Suprapubic skin (tissue), 4 donors: ENCODE measurements at regions not wholly inside any gene's neighbourhood (a gene's known extent, or its start where the extent isn't known, plus 50 kb on each side); places are given as distances from the start of the nearest gene placed in this dataset.

ENCODE experiments used
- DNase-seq, 2 donors: peaks; one replicate each; pipeline ENCODE4 v3.0.0-alpha.2; 2019; ENCODE audit warnings: low spot score in 2 of 2
- H3K27ac ChIP-seq: fragments of 200-600 bp; sonication (generic); one replicate; pipeline ENCODE4 v1.5.1; 2019
- H3K27me3 ChIP-seq: fragments of 200-600 bp; sonication (generic); one replicate; pipeline ENCODE4 v1.5.1; 2019
- H3K36me3 ChIP-seq: fragments of 200-600 bp; sonication (generic); one replicate; pipeline ENCODE4 v1.5.1; 2019
- H3K4me1 ChIP-seq: fragments of 200-600 bp; sonication (generic); one replicate; pipeline ENCODE4 v1.5.1; 2019
- H3K4me3 ChIP-seq: fragments of 200-600 bp; sonication (generic); one replicate; pipeline ENCODE4 v1.5.1; 2019; ENCODE audit warnings: mild to moderate bottlenecking
- H3K9me3 ChIP-seq: fragments of 200-600 bp; sonication (generic); one replicate; pipeline ENCODE4 v1.5.1; 2019
- EP300 ChIP-seq: sonication (generic); formaldehyde crosslinking; IDR thresholded peaks from one replicate; pipeline ENCODE4 v1.6.1; 2017; ENCODE audit warnings: antibody characterized with exemption
- POLR2A ChIP-seq, 2 donors: fragments of 450-650 bp; IDR thresholded peaks; one replicate each; pipeline ENCODE4 v1.6.1; 2017; ENCODE audit warnings: antibody characterized with exemption in 2 of 2, mild to moderate bottlenecking in 2 of 2, moderate library complexity in 2 of 2
- POLR2AphosphoS5 ChIP-seq, 3 donors: sonication (generic); formaldehyde crosslinking; IDR thresholded peaks; one replicate each; pipeline ENCODE4 v1.6.1; 2017; ENCODE audit warnings: antibody characterized with exemption in 3 of 3
- WGBS: methylation state at CpG from one replicate; pipeline ENCODE4 v1.1.5; 2018; 5-methylcytosine and 5-hydroxymethylcytosine counted together
- TF ChIP-seq, protein P1 (sequence below), 2 donors: fragments of 200-600 bp in 1 of 2; fragments of 450-650 bp in 1 of 2; sonication (generic) in 1 of 2; IDR thresholded peaks; one replicate each; pipeline ENCODE4 v1.5.1; 2016 to 2019; ENCODE audit warnings: antibody characterized with exemption in 2 of 2, mild to moderate bottlenecking in 1 of 2, moderate library complexity in 1 of 2

DNA sequence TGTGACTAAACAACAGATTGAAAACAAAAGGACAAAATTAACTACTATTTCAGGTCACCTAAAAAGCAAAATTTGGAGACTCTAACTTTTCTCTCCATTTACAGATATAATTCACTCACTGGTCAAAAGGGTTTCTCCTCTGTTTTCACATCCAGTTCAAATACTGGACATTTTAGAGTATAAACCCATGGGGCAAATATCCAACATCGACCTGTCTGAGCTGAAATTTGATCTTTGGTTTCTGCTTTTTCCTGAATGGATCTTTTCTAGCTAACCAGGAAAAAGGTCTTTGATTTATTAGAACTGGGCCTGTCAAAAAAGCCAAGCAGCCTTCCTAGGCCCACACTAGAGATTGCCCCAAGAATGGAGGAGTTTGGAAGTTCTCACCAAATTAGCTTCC lies 69.3 kb upstream of the SATB2 start:
- Histone ChIP-seq H3K36me3 (no peaks in the 10 kb centered on the region), H3K27me3 (no peaks in the 10 kb centered on the region), H3K9me3 (no peaks in the 10 kb centered on the region), H3K4me3 (no peak overlapping the region), H3K4me1 (no peaks in the 10 kb centered on the region), H3K27ac (no peak overlapping the region)
- TF ChIP-seq POLR2A (IDR thresholded peaks at IDR 0.05) (no peak), POLR2AphosphoS5 (IDR thresholded peaks at IDR 0.05) (no peak), EP300 (no peak)
- TF ChIP-seq, protein P1, sequence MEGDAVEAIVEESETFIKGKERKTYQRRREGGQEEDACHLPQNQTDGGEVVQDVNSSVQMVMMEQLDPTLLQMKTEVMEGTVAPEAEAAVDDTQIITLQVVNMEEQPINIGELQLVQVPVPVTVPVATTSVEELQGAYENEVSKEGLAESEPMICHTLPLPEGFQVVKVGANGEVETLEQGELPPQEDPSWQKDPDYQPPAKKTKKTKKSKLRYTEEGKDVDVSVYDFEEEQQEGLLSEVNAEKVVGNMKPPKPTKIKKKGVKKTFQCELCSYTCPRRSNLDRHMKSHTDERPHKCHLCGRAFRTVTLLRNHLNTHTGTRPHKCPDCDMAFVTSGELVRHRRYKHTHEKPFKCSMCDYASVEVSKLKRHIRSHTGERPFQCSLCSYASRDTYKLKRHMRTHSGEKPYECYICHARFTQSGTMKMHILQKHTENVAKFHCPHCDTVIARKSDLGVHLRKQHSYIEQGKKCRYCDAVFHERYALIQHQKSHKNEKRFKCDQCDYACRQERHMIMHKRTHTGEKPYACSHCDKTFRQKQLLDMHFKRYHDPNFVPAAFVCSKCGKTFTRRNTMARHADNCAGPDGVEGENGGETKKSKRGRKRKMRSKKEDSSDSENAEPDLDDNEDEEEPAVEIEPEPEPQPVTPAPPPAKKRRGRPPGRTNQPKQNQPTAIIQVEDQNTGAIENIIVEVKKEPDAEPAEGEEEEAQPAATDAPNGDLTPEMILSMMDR (IDR thresholded peaks at IDR 0.05): no peak
- WGBS: 43% methylated on average over 1 of the region's 1 CpG
- DNase-seq: no peak

DNA sequence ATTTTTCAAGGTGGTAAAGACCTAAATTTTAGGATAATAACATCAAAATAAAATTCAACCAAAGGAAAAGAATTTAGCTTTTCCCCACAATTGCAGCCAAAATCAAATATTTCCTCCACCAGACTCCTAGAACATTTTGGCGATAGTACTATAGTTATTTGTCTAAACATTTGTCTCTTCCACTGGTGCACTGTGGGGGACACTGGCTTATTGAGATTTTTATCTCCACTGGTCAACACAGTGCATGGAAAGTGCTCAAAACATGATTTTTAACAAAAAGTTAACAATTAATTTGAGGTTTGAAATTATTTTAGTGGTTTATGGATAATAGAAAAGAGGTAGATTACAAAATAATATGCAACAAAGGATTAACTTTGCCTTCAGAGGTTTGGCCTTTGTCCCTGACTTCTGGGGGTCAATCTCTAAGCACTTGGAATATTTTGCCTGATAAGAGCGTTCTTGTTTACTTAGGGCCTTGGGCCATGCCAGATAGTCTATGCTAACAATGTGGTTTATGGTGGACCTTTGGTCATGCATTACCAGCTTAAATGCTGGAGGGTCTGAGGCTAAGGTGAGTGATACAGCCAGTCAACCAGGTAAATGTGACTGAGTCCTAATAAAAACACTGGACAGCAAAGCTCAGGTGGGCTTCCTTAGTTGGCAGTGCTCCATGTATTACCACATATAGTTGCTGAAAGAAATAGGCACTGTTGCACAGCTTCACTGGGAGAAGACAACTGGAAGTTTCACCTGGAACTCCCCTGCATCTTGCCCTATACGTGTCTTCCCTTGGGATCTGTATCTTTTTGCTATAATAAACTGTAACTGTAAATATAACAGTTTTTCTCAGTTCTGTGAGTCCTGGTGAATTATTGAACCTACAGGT lies 67.2 kb upstream of the SATB2 start:
- 87% methylated on average over 3 of the region's 3 CpGs for WGBS

DNA sequence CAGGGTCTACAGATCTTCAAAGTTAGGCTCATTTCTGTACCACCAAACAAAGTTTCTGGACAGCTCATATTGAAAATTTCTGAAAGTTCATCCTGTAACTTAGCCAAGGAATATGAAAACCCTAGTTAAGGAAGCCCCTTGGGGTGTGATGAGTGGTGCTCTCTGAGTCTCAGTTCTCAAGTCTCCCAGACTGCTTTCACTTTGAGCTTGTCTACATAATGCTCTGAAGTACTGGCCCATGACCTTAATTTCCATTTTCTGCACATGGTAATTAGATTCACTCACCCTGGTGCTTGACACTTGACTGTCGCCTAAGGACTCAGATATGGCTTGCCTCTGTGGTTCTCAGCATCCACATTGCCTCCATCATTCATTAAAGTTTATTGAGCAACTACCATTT lies 51.7 kb upstream of the SATB2 start:
- Histone ChIP-seq H3K27me3 (no peaks in the 10 kb centered on the region), H3K4me3 (no peak overlapping the region), H3K4me1 (no peaks in the 10 kb centered on the region), H3K9me3 (no peaks in the 10 kb centered on the region), H3K36me3 (no peaks in the 10 kb centered on the region), H3K27ac (no peak overlapping the region)
- WGBS: 80% methylated on average over 1 of the region's 1 CpG
- TF ChIP-seq, protein P1 (IDR thresholded peaks at IDR 0.05): no peak
- TF ChIP-seq EP300 (no peak), POLR2AphosphoS5 (IDR thresholded peaks at IDR 0.05) (no peak), POLR2A (IDR thresholded peaks at IDR 0.05) (no peak)
- no peak for DNase-seq

More for the DNA sequence above, 67.2 kb upstream of the SATB2 start:
- no peaks in the 10 kb centered on the region for H3K36me3 ChIP-seq
- H3K4me3 ChIP-seq: no peak overlapping the region
- H3K4me1 ChIP-seq: no peaks in the 10 kb centered on the region
- no peak for DNase-seq
- no peaks in the 10 kb centered on the region for H3K9me3 ChIP-seq
- TF ChIP-seq POLR2A (IDR thresholded peaks at IDR 0.05) (no peak), EP300 (no peak), POLR2AphosphoS5 (IDR thresholded peaks at IDR 0.05) (no peak)
- TF ChIP-seq, protein P1 (IDR thresholded peaks at IDR 0.05): no peak
- H3K27ac ChIP-seq: no peak overlapping the region
- no peaks in the 10 kb centered on the region for H3K27me3 ChIP-seq
